B cell (primary cell): ENCODE measurements at regions not wholly inside any gene's neighbourhood (a gene's known extent, or its start where the extent isn't known, plus 50 kb on each side); places are given as distances from the start of the nearest gene placed in this dataset.

Experiments used
- ATAC-seq: fragments of 200-7000 bp; cut with Tn5 transposase; one replicate; pipeline ENCODE4 v1.10.0; 2021; ENCODE audit warnings: low read depth, mild to moderate bottlenecking, moderate number of reproducible peaks, moderate library complexity
- CTCF ChIA-PET: fragments of 350-600 bp; sonication (Branson Sonifier 250); formaldehyde crosslinking; loops from one replicate; lab custom pipeline; 2021; ENCODE audit warnings: antibody characterized with exemption, inconsistent platforms; lab: Charles Lee
- POLR2A ChIA-PET: fragments of 350-600 bp; sonication (Branson Sonifier 250); formaldehyde crosslinking; loops from one replicate; lab custom pipeline; 2021; ENCODE audit warnings: antibody characterized with exemption; lab: Charles Lee
- DNase-seq: peaks from one replicate; pipeline ENCODE4 v3.0.0; 2013
- H2AFZ ChIP-seq: 2 replicates; pipeline ENCODE4 v1.6.1; 2012; ENCODE audit warnings: mild to moderate bottlenecking, low read depth, low read length; ENCODE audit not compliant: insufficient read depth, poor library complexity, severe bottlenecking
- H3K27ac ChIP-seq, 2 donors: 1 replicate in 1 of 2; 2 replicates in 1 of 2; pipeline ENCODE4 v1.5.1; 2012 to 2013; ENCODE audit warnings: low read length in 2 of 2, mild to moderate bottlenecking in 2 of 2, moderate library complexity in 1 of 2
- H3K27me3 ChIP-seq, 4 experiments: fragments of 200-600 bp in 1 of 4; sonication (generic) in 1 of 4; replicated peaks in 1 of 4; 1 replicate in 2 of 4; 2 replicates in 2 of 4; pipeline versions ENCODE4 v1.6.1 to v1.7.0; 2013 to 2016; ENCODE audit warnings: low read length in 3 of 4, mild to moderate bottlenecking in 2 of 4, mixed read lengths in 1 of 4, moderate library complexity in 1 of 4; ENCODE audit not compliant: insufficient read depth in 4 of 4, control insufficient read depth in 3 of 4; ENCODE audit errors: control extremely low read depth in 1 of 4
- H3K36me3 ChIP-seq, 2 experiments: replicated peaks in 1 of 2; 1 replicate in 1 of 2; 2 replicates in 1 of 2; pipeline versions ENCODE4 v1.6.1 to v1.7.1; 2013; ENCODE audit warnings: low read length in 1 of 2; ENCODE audit not compliant: insufficient read depth in 2 of 2, control insufficient read depth in 1 of 2; ENCODE audit errors: control extremely low read depth in 1 of 2, extremely low read depth in 1 of 2
- H3K4me1 ChIP-seq, 2 donors: fragments of 200-600 bp in 1 of 2; sonication (generic) in 1 of 2; 1 replicate in 1 of 2; 2 replicates in 1 of 2; pipeline versions ENCODE4 v1.5.1 to v1.6.1; 2013 to 2017; ENCODE audit warnings: low read length in 2 of 2; ENCODE audit not compliant: control insufficient read depth in 2 of 2, insufficient read depth in 2 of 2
- H3K4me2 ChIP-seq: replicated peaks from 2 replicates; pipeline ENCODE3; 2012; ENCODE audit warnings: mild to moderate bottlenecking, low read depth, low read length; ENCODE audit not compliant: poor library complexity, severe bottlenecking
- H3K4me3 ChIP-seq, 5 experiments: fragments of 200-600 bp in 1 of 5; sonication (generic) in 1 of 5; 1 replicate in 3 of 5; 2 replicates in 2 of 5; pipeline versions ENCODE4 v1.5.1 to v1.7.0; 2011 to 2016; ENCODE audit warnings: low read length in 4 of 5, mild to moderate bottlenecking in 4 of 5, low read depth in 2 of 5, control low read depth in 1 of 5, moderate library complexity in 1 of 5; ENCODE audit not compliant: insufficient read depth in 1 of 5; ENCODE audit errors: control extremely low read depth in 1 of 5, extremely low read depth in 1 of 5
- H3K79me2 ChIP-seq: fragments of 200-600 bp; sonication (generic); one replicate; pipeline ENCODE4 v1.6.0; 2016; ENCODE audit warnings: low read length; ENCODE audit not compliant: control insufficient read depth, insufficient read depth
- H3K9ac ChIP-seq: fragments of 200-600 bp; sonication (generic); 2 replicates; pipeline ENCODE4 v1.6.1; 2017; ENCODE audit warnings: mild to moderate bottlenecking, low read length, moderate library complexity
- H3K9me3 ChIP-seq, 3 donors: one replicate each; pipeline versions ENCODE4 v1.6.1 to v1.7.1; 2013; ENCODE audit warnings: low read length in 2 of 3; ENCODE audit not compliant: control insufficient read depth in 2 of 3, insufficient read depth in 1 of 3; ENCODE audit errors: control extremely low read depth in 1 of 3
- H4K20me1 ChIP-seq: 2 replicates; pipeline ENCODE4 v1.6.0; 2012; ENCODE audit warnings: mild to moderate bottlenecking, low read length; ENCODE audit not compliant: insufficient read depth, control insufficient read depth, poor library complexity, severe bottlenecking
- H3K27ac Mint-ChIP-seq: one replicate; pipeline ENCODE4 v1.8.0; 2021; ENCODE audit warnings: mixed read lengths
- H3K27me3 Mint-ChIP-seq: one replicate; pipeline ENCODE4 v1.8.0; 2021; ENCODE audit warnings: mixed read lengths
- H3K4me1 Mint-ChIP-seq: one replicate; pipeline ENCODE4 v1.8.0; 2021; ENCODE audit warnings: mixed read lengths
- H3K4me3 Mint-ChIP-seq: one replicate; pipeline ENCODE4 v1.8.0; 2021; ENCODE audit warnings: mixed read lengths
- H3K9me3 Mint-ChIP-seq: one replicate; pipeline ENCODE4 v1.8.0; 2022; ENCODE audit warnings: mixed read lengths; ENCODE audit not compliant: insufficient read depth
- CTCF ChIP-seq: fragments of 200-600 bp; IDR thresholded peaks from one replicate; pipeline ENCODE4 v1.8.0; 2022; ENCODE audit warnings: antibody characterized with exemption, mild to moderate bottlenecking
- EZH2 ChIP-seq: IDR thresholded peaks from 2 replicates; pipeline ENCODE4 v1.6.1; 2012; ENCODE audit warnings: borderline replicate concordance, low read depth, mild to moderate bottlenecking, moderate library complexity, low read length; ENCODE audit not compliant: insufficient read depth, poor library complexity, severe bottlenecking
- WGBS: methylation state at CpG from one replicate; pipeline ENCODE4 v1.1.5; 2013; ENCODE audit warnings: missing lambda C conversion rate; ENCODE audit not compliant: insufficient coverage; 5-methylcytosine and 5-hydroxymethylcytosine counted together
- intact Hi-C: fragments of 100-400 bp; cut with micrococcal nuclease; formaldehyde crosslinking; loops from one replicate; pipeline ENCODE4 v1.10.0; 2022

DNA sequence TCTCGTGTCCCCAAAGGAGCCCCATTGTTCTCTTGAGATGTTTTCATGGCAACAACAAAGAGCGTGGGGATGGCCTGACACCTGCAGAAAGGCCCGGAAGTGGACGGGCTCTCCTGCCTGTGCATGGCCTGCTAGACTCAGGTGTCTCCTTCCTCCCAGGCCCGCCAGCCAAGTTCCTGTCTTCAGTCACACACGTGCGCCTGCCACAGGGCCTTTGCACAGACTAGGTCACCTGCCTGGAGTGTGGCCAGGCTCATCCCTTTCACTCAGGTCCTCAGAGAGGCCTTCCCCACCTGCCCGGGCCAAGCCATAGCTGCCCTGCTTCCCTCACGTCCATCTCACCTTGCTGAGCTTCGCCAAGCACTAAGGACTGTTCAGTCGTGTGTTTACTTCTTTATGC lies 300.9 kb downstream of the FOXL1 start:
- Histone ChIP-seq H3K9ac (no peak overlapping the region), H3K4me2 (no peak overlapping the region), H3K9me3 (peaks cover 0 to 23% (median 0%) of the 10 kb centered on the region in 3 donors), H3K79me2 (no peaks in the 10 kb centered on the region), H4K20me1 (no peaks in the 10 kb centered on the region), H3K36me3 (no peaks in the 10 kb centered on the region), H3K4me3 (no peak overlapping the region), H3K27ac (no peak overlapping the region), H3K4me1 (no peaks in the 10 kb centered on the region), H2AFZ (no peak overlapping the region), H3K27me3 (peaks cover 0 to 26% (median 1%) of the 10 kb centered on the region in 4 experiments)
- Mint-ChIP-seq H3K9me3 (no peaks in the 10 kb centered on the region), H3K4me1 (no peaks in the 10 kb centered on the region), H3K27me3 (peaks cover 59% of the 10 kb centered on the region), H3K27ac (no peak overlapping the region), H3K4me3 (no peak overlapping the region)
- CTCF ChIA-PET, result no interaction called here
- 98% methylated on average over 7 of the region's 11 CpGs for WGBS
- POLR2A ChIA-PET, result no interaction called here
- TF ChIP-seq CTCF (no peak), EZH2 (no peak)
- intact Hi-C loops, result no loop called here
- ATAC-seq, result no peak
- no peak for DNase-seq

DNA sequence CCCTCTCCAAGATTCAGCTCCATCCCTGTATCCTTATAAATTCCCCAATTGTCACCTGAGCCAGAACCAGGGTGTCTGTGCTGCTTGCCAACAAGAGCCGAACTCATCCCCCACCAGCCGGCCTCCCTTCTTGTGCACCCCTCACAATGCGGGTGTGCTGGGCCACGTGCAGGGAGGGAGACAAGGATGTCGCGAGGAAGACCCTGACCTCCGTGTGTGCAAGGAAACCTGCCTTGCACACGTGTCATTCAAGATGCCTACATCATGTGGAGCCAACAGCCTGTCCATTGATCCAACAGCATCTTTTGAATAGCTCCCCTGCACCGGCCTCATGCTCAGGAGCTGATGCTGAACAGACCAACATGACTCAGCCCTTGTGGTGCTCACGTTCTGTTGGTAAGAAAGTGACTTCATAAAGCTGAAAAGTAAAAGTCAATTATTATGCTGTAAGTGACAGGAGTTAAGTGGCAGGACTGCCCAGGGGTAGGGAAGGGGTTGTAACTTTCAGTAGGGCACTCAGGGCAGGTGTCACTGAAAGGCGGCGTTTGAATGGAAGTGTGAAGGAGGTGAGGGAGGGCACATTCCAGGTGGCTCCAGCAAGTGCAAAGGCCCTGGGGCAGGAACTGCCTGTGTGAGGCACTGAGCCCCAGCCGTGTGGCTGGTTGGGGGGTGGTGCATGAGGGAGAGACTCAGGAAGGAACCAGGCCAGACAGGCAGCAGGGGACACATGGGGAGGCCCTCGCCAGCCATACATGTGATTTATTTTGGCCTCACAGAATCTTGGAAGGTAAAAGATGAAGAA lies 302.2 kb downstream of the FOXL1 start:
- no peak for ATAC-seq
- H3K36me3 ChIP-seq, result no peaks in the 10 kb centered on the region
- H3K4me3 Mint-ChIP-seq, result no peak overlapping the region
- TF ChIP-seq CTCF (no peak), EZH2 (no peak)
- peaks cover 0 to 26% (median 1%) of the 10 kb centered on the region in 4 experiments for H3K27me3 ChIP-seq
- no peaks in the 10 kb centered on the region for H3K4me1 ChIP-seq
- no peak overlapping the region for H3K4me3 ChIP-seq
- 93% methylated on average over 14 of the region's 14 CpGs for WGBS
- peaks cover 0 to 23% (median 0%) of the 10 kb centered on the region in 3 donors for H3K9me3 ChIP-seq
- no peaks in the 10 kb centered on the region for H3K9me3 Mint-ChIP-seq
- no peaks in the 10 kb centered on the region for H3K79me2 ChIP-seq
- no peak overlapping the region for H3K27ac Mint-ChIP-seq
- CTCF ChIA-PET, result no interaction called here
- no peak for DNase-seq
- H3K4me2 ChIP-seq, result no peak overlapping the region
- intact Hi-C loops, result no loop called here
- no peaks in the 10 kb centered on the region for H3K4me1 Mint-ChIP-seq
- no peak overlapping the region for H3K27ac ChIP-seq
- no peaks in the 10 kb centered on the region for H4K20me1 ChIP-seq
- H3K27me3 Mint-ChIP-seq, result peaks cover 63% of the 10 kb centered on the region
- POLR2A ChIA-PET, result no interaction called here
- no peak overlapping the region for H3K9ac ChIP-seq
- no peak overlapping the region for H2AFZ ChIP-seq
